ENCODE measurements at regions not wholly inside any gene's neighbourhood (a gene's known extent, or its start where the extent isn't known, plus 50 kb on each side); places are given as distances from the start of the nearest gene placed in this dataset.

DNA sequence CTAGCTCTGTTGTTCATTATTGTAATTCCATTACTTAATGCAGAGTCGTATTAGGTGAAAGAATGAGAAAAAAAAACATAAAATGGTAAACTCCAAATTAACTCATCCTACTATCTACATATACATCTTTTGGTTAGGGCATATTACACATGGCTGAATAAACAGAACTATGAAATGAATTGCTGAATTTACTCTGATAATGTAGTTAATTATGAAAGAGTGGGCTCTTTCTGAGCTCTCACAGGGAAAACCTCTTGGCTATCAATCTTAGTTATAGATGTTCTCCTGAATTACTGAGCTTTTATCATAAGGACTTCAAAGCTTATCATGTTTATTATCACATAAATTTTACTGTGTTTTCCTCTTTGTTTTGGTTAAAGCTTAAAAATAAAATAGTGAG lies 798.5 kb upstream of the MDGA2 start:
- TF ChIP-seq YY1 (IDR thresholded peaks at IDR 0.05; ENCODE audit: extremely low read depth, insufficient replicate concordance, low read depth, low read length) (no peak), JUND (IDR thresholded peaks at IDR 0.05) (no peak), POLR2A (IDR thresholded peaks at IDR 0.05; ENCODE audit: borderline replicate concordance, extremely low read depth, insufficient read depth, insufficient read length) (no peak), FOSL1 (IDR thresholded peaks at IDR 0.05; ENCODE audit: low read depth) (no peak), ZFX (IDR thresholded peaks at IDR 0.05) (no peak), POLR2AphosphoS5 (IDR thresholded peaks at IDR 0.05; ENCODE audit: low read depth, low read length) (no peak), RAD21 (IDR thresholded peaks at IDR 0.05; ENCODE audit: low read depth) (no peak), CBX3 (IDR thresholded peaks at IDR 0.05; ENCODE audit: low read depth) (no peak), ZBTB33 (IDR thresholded peaks at IDR 0.05; ENCODE audit: extremely low read depth, insufficient replicate concordance, low read length) (no peak), ZNF274 (IDR thresholded peaks at IDR 0.05; ENCODE audit: low read depth, low read length) (no peak), SIN3A (IDR thresholded peaks at IDR 0.05; ENCODE audit: low read depth) (no peak), ELF1 (IDR thresholded peaks at IDR 0.05; ENCODE audit: borderline replicate concordance, low read depth) (no peak), EZH2phosphoT487 (IDR thresholded peaks at IDR 0.05; ENCODE audit: borderline replicate concordance) (no peak), CTCF (IDR thresholded peaks at IDR 0.05 in 2 of 3, conservative IDR thresholded peaks at IDR 0.05 in 1 of 3; ENCODE audit: borderline replicate concordance in 1 of 3, insufficient read depth in 1 of 3, low read depth in 2 of 3, low read length in 2 of 3) (no peak), EGR1 (IDR thresholded peaks at IDR 0.05; ENCODE audit: low read depth) (no peak), SP1 (IDR thresholded peaks at IDR 0.05; ENCODE audit: low read depth) (no peak)
- TF ChIP-seq, protein P1, sequence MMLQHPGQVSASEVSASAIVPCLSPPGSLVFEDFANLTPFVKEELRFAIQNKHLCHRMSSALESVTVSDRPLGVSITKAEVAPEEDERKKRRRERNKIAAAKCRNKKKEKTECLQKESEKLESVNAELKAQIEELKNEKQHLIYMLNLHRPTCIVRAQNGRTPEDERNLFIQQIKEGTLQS (IDR thresholded peaks at IDR 0.05), result no peak
- ChIA-PET CTCF (no interaction called here), RAD21 (ENCODE audit: low non-redundant PET in 1 of 2, low total read pairs in 2 of 2, uncharacterized antibody in 2 of 2, unreplicated experiment in 2 of 2) (no interaction called here), POLR2A (no interaction called here)
- no peaks in the 10 kb centered on the region for H4K20me1 ChIP-seq (ENCODE audit: insufficient read depth)
- no peaks in the 10 kb centered on the region for H3K4me1 ChIP-seq (ENCODE audit: control insufficient read depth in 1 of 2, insufficient read depth in 2 of 2, low read length in 2 of 2)
- H2AFZ ChIP-seq (ENCODE audit: low read depth, low read length, poor library complexity, severe bottlenecking), result no peak overlapping the region
- intact Hi-C loops (cut with micrococcal nuclease), result no loop called here
- H3K27ac ChIP-seq (ENCODE audit: low read depth, low read length), result no peak overlapping the region
- H3K79me2 ChIP-seq (ENCODE audit: insufficient read depth, low read length), result no peaks in the 10 kb centered on the region
- H3K36me3 ChIP-seq (ENCODE audit: control insufficient read depth in 1 of 2, insufficient read depth in 2 of 2, low read length in 2 of 2), result no peaks in the 10 kb centered on the region
- no peak for ATAC-seq
- H3K9me3 ChIP-seq (ENCODE audit: control insufficient read depth in 1 of 2, insufficient read depth in 1 of 2, low read depth in 1 of 2, low read length in 2 of 2), result peaks cover 0 to 3% of the 10 kb centered on the region in 2 experiments; a peak in 1 of 4 replicates
- H3K4me2 ChIP-seq (ENCODE audit: low read length), result no peak overlapping the region
- BruUV-seq (replicated peaks), result no TSS peak
- H3K4me3 ChIP-seq (replicated peaks in 1 of 2; ENCODE audit: low read depth in 1 of 2, low read length in 2 of 2), result no peak overlapping the region
- H3K9ac ChIP-seq (ENCODE audit: low read length), result no peak overlapping the region
- no peaks in the 10 kb centered on the region for H3K9me2 ChIP-seq (ENCODE audit: insufficient read depth)
- H3K27me3 ChIP-seq (ENCODE audit: insufficient read depth, low read length), result no peaks in the 10 kb centered on the region
- DNase-seq (ENCODE audit: low read depth, low spot score), result no peak
